Trophoblast cell (in vitro differentiated cells and primary cell): ENCODE measurements at regions not wholly inside any gene's neighbourhood (a gene's known extent, or its start where the extent isn't known, plus 50 kb on each side); places are given as distances from the start of the nearest gene placed in this dataset.
"Not testable (repeated sequence)": the region's sequence is repeated elsewhere in the genome, so short reads cannot be mapped to it uniquely, and the experiment has no call there.

Experiments
- DNase-seq, 2 donors: peaks; one replicate each; pipeline ENCODE4 v3.0.0-alpha.2; 2016
- H2AFZ ChIP-seq: 2 replicates; pipeline ENCODE4 v1.6.1; 2013; ENCODE audit warnings: low read length, moderate library complexity, mild to moderate bottlenecking; ENCODE audit not compliant: insufficient read depth, poor library complexity
- H2AK5ac ChIP-seq: 2 replicates; pipeline ENCODE4 v1.6.1; 2013; ENCODE audit warnings: mild to moderate bottlenecking, low read length
- H2BK120ac ChIP-seq: 2 replicates; pipeline ENCODE4 v1.6.1; 2013; ENCODE audit warnings: low read length, mild to moderate bottlenecking, moderate library complexity; ENCODE audit not compliant: insufficient read depth, poor library complexity
- H2BK12ac ChIP-seq: 2 replicates; pipeline ENCODE4 v1.6.1; 2013; ENCODE audit warnings: mild to moderate bottlenecking, low read length, moderate library complexity
- H2BK5ac ChIP-seq: 2 replicates; pipeline ENCODE4 v1.6.1; 2013; ENCODE audit warnings: low read length, low read depth, moderate library complexity, mild to moderate bottlenecking; ENCODE audit not compliant: poor library complexity
- H3K14ac ChIP-seq: 2 replicates; pipeline ENCODE4 v1.6.1; 2013; ENCODE audit warnings: mild to moderate bottlenecking, low read length
- H3K18ac ChIP-seq: 2 replicates; pipeline ENCODE4 v1.6.1; 2013; ENCODE audit warnings: mild to moderate bottlenecking, low read length
- H3K23ac ChIP-seq: 2 replicates; pipeline ENCODE4 v1.6.1; 2013; ENCODE audit warnings: low read length
- H3K27ac ChIP-seq: 2 replicates; pipeline ENCODE4 v1.5.1; 2013; ENCODE audit warnings: low read depth, mild to moderate bottlenecking, inconsistent platforms, low read length, moderate library complexity
- H3K27me3 ChIP-seq: 2 replicates; pipeline ENCODE4 v1.6.1; 2013; ENCODE audit warnings: inconsistent platforms, mild to moderate bottlenecking, low read length, moderate library complexity; ENCODE audit not compliant: insufficient read depth
- H3K36me3 ChIP-seq, 2 experiments: 1 replicate in 1 of 2; 2 replicates in 1 of 2; pipeline ENCODE4 v1.6.1; 2013; ENCODE audit warnings: low read length in 2 of 2, mild to moderate bottlenecking in 2 of 2, moderate library complexity in 1 of 2; ENCODE audit not compliant: insufficient read depth in 2 of 2, control insufficient read depth in 1 of 2
- H3K4ac ChIP-seq: 2 replicates; pipeline ENCODE4 v1.6.1; 2013; ENCODE audit warnings: low read depth, mild to moderate bottlenecking, low read length, moderate library complexity
- H3K4me1 ChIP-seq, 2 experiments: 1 replicate in 1 of 2; 2 replicates in 1 of 2; pipeline ENCODE4 v1.6.1; 2013; ENCODE audit warnings: low read length in 2 of 2, mild to moderate bottlenecking in 2 of 2, moderate library complexity in 1 of 2; ENCODE audit not compliant: insufficient read depth in 2 of 2, control insufficient read depth in 1 of 2
- H3K4me2 ChIP-seq: 2 replicates; pipeline ENCODE4 v1.6.1; 2013; ENCODE audit warnings: inconsistent platforms, mild to moderate bottlenecking, low read length, moderate library complexity
- H3K4me3 ChIP-seq: 2 replicates; pipeline ENCODE4 v1.5.1; 2013; ENCODE audit warnings: mild to moderate bottlenecking, low read depth, low read length, inconsistent platforms
- H3K79me1 ChIP-seq: one replicate; pipeline ENCODE4 v1.6.1; 2013; ENCODE audit warnings: low read length
- H3K79me2 ChIP-seq: 2 replicates; pipeline ENCODE4 v1.6.1; 2013; ENCODE audit warnings: low read length, mild to moderate bottlenecking; ENCODE audit not compliant: control insufficient read depth, insufficient read depth, poor library complexity
- H3K9ac ChIP-seq: 2 replicates; pipeline ENCODE4 v1.6.1; 2013; ENCODE audit warnings: mild to moderate bottlenecking, low read length
- H3K9me3 ChIP-seq: 2 replicates; pipeline ENCODE4 v1.6.1; 2013; ENCODE audit warnings: low read depth, mild to moderate bottlenecking, control low read depth, inconsistent platforms, low read length; ENCODE audit not compliant: insufficient read depth
- H4K12ac ChIP-seq: 2 replicates; pipeline ENCODE4 v1.6.1; 2013; ENCODE audit warnings: low read depth, mild to moderate bottlenecking, low read length, moderate library complexity
- H4K8ac ChIP-seq: 2 replicates; pipeline ENCODE4 v1.6.1; 2013; ENCODE audit warnings: low read depth, mild to moderate bottlenecking, low read length, moderate library complexity
- H4K91ac ChIP-seq: one replicate; pipeline ENCODE4 v1.6.1; 2013; ENCODE audit warnings: low read depth, mild to moderate bottlenecking, low read length, moderate library complexity
- WGBS: extraction: QIAGEN DNeasy Blood & Tissue Kit; methylation state at CpG from one replicate; pipeline ENCODE4 v1.1.7; 2013; ENCODE audit warnings: missing lambda C conversion rate; ENCODE audit not compliant: insufficient read length, insufficient coverage; ENCODE audit errors: extremely low coverage; 5-methylcytosine and 5-hydroxymethylcytosine counted together

DNA sequence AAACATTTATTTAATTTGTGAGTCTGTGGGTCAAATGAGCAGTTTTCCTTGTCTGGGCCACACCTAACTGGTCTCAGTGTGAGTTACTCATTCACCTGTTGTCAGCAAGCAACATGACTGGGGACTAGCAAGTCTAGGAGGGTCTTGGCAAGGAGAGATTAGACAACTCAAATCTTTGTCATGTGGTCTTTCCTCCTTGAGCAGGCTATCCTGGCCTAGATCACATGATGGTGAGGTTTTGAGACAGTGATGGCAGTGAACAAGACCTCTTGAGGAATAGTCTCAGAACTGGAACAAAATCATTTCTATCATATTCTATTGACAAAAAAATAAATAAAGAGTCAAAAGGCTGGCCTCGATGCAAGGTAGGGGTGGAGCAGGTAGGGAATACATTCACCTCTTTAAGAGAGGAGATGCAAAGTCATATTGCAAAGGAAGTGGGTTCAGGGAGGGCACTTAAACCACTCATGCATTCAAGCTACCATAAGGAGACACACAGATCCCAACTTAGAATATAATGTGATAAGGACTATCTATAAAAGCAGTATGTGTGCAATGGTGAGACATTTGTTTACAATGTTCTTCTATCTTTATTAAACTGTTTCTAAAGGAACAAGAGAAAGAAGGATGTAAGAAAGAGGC lies 135.7 kb downstream of the ZNF330 start:
- no peak overlapping the region for H2AK5ac ChIP-seq
- H3K79me1 ChIP-seq, result no peaks in the 10 kb centered on the region
- WGBS, result no CpG with 5 or more reads among the region's 1 CpG
- no peak overlapping the region for H3K14ac ChIP-seq
- H3K9ac ChIP-seq, result no peak overlapping the region
- DNase-seq, result no peak
- H3K27me3 ChIP-seq, result no peaks in the 10 kb centered on the region
- no peak overlapping the region for H2BK12ac ChIP-seq
- H2AFZ ChIP-seq, result no peak overlapping the region
- no peaks in the 10 kb centered on the region for H3K79me2 ChIP-seq
- no peak overlapping the region for H2BK120ac ChIP-seq
- H2BK5ac ChIP-seq, result no peak overlapping the region
- H3K4me3 ChIP-seq, result no peak overlapping the region
- no peaks in the 10 kb centered on the region for H3K9me3 ChIP-seq
- no peak overlapping the region for H4K8ac ChIP-seq
- H4K91ac ChIP-seq, result no peak overlapping the region
- H3K18ac ChIP-seq, result no peak overlapping the region
- no peak overlapping the region for H4K12ac ChIP-seq
- no peak overlapping the region for H3K4me2 ChIP-seq
- H3K4ac ChIP-seq, result no peak overlapping the region
- no peak overlapping the region for H3K23ac ChIP-seq
- no peak overlapping the region for H3K27ac ChIP-seq
- H3K4me1 ChIP-seq, result no peaks in the 10 kb centered on the region
- H3K36me3 ChIP-seq, result no peaks in the 10 kb centered on the region

GRCh38 chr4:141356963-141357335 lies 136.3 kb downstream of the ZNF330 start:
- no peak overlapping the region for H2AFZ ChIP-seq
- no peak overlapping the region for H3K14ac ChIP-seq
- H2BK120ac ChIP-seq, result no peak overlapping the region
- H4K12ac ChIP-seq, result no peak overlapping the region
- no peak overlapping the region for H3K4ac ChIP-seq
- H3K27ac ChIP-seq, result no peak overlapping the region
- H3K9me3 ChIP-seq, result no peaks in the 10 kb centered on the region
- H3K79me2 ChIP-seq, result no peaks in the 10 kb centered on the region
- no peaks in the 10 kb centered on the region for H3K79me1 ChIP-seq
- H3K4me2 ChIP-seq, result no peak overlapping the region
- H3K36me3 ChIP-seq, result no peaks in the 10 kb centered on the region
- H2BK12ac ChIP-seq, result no peak overlapping the region
- no peak overlapping the region for H3K23ac ChIP-seq
- H2AK5ac ChIP-seq, result no peak overlapping the region
- no peaks in the 10 kb centered on the region for H3K4me1 ChIP-seq
- H3K18ac ChIP-seq, result no peak overlapping the region
- no peaks in the 10 kb centered on the region for H3K27me3 ChIP-seq
- H3K9ac ChIP-seq, result no peak overlapping the region
- H3K4me3 ChIP-seq, result no peak overlapping the region
- no peak for DNase-seq
- H4K91ac ChIP-seq, result no peak overlapping the region
- no peak overlapping the region for H4K8ac ChIP-seq
- H2BK5ac ChIP-seq, result no peak overlapping the region

- H3K4me2 ChIP-seq, H4K91ac ChIP-seq, H3K36me3 ChIP-seq, H3K79me1 ChIP-seq, H2AFZ ChIP-seq, H3K27me3 ChIP-seq, H3K4me1 ChIP-seq, H3K23ac ChIP-seq, H3K9me3 ChIP-seq, H3K4ac ChIP-seq, H3K14ac ChIP-seq, H3K9ac ChIP-seq, H2AK5ac ChIP-seq, H3K27ac ChIP-seq, H4K12ac ChIP-seq, H4K8ac ChIP-seq, H3K18ac ChIP-seq, H3K79me2 ChIP-seq, H3K4me3 ChIP-seq, H2BK120ac ChIP-seq, DNase-seq, H2BK12ac ChIP-seq, H2BK5ac ChIP-seq: not testable (repeated sequence)
- no CpG with 5 or more reads among the region's 3 CpGs for WGBS
These were observed 147.5 kb downstream of the ZNF330 start for GRCh38 chr4:141368241-141368640.

DNA sequence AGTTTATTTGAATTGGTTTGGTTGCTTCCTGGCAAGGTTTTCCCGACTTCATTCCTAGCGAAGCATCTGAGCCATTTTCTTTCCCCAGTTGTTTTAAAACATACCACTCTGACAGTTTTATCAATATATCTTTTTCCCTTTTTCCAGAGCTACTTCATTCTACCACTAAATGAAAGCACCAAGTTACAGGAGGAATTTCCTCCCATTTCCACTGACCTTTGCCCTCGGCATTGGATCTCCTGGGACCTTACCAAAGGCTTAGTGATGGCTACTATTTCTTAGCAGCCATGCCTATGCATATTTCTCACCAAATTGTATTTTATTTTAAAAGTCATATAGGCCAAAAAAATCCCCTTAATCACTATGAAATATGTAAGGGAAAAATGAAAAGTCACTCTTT lies 150.5 kb downstream of the ZNF330 start:
- no peak overlapping the region for H2AFZ ChIP-seq
- H4K8ac ChIP-seq, result no peak overlapping the region
- DNase-seq, result no peak
- H2BK5ac ChIP-seq, result no peak overlapping the region
- H2BK12ac ChIP-seq, result no peak overlapping the region
- no peak overlapping the region for H2BK120ac ChIP-seq
- no peaks in the 10 kb centered on the region for H3K79me2 ChIP-seq
- no CpG with 5 or more reads among the region's 3 CpGs for WGBS
- no peak overlapping the region for H2AK5ac ChIP-seq
- no peak overlapping the region for H3K23ac ChIP-seq
- H3K4me2 ChIP-seq, result no peak overlapping the region
- H3K27me3 ChIP-seq, result no peaks in the 10 kb centered on the region
- no peaks in the 10 kb centered on the region for H3K9me3 ChIP-seq
- no peak overlapping the region for H3K14ac ChIP-seq
- no peak overlapping the region for H3K9ac ChIP-seq
- H3K27ac ChIP-seq, result no peak overlapping the region
- H4K91ac ChIP-seq, result no peak overlapping the region
- H3K36me3 ChIP-seq, result no peaks in the 10 kb centered on the region
- H3K79me1 ChIP-seq, result no peaks in the 10 kb centered on the region
- no peak overlapping the region for H4K12ac ChIP-seq
- no peak overlapping the region for H3K4ac ChIP-seq
- H3K18ac ChIP-seq, result no peak overlapping the region
- peaks cover 0 to 2% of the 10 kb centered on the region in 2 experiments for H3K4me1 ChIP-seq
- H3K4me3 ChIP-seq, result no peak overlapping the region
